ENCODE measurements at regions not wholly inside any gene's neighbourhood (a gene's known extent, or its start where the extent isn't known, plus 50 kb on each side); places are given as distances from the start of the nearest gene placed in this dataset.
A peak's percentile ranks its signal among the peaks of the same experiment; 100 is the strongest.

DNA sequence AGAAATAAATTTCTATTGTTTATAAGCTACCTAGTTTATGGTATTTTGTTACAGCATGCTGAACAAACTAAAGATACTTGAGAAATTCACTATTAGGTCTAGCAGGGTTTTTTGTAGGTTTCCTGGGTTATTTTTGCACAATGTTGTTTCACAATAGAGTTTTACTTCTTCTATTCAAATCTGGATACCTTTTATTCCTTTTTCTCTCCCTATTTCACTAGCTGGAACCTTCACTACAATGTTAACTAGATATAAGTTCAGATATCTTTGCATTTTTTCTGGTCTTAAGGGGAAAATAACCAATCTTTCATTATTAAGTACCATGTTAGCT lies 237.7 kb upstream of the CITED2 start:
- DNase-seq (ENCODE audit: low spot score) = no peak

GRCh38 chr6:139611327-139612134 lies 237.1 kb upstream of the CITED2 start:
- DNase-seq (ENCODE audit: low spot score) = no peak

GRCh38 chr6:139608466-139609261 lies 234.2 kb upstream of the CITED2 start:
- DNase-seq (ENCODE audit: low spot score) = no peak

GRCh38 chr6:139605350-139605749 lies 230.9 kb upstream of the CITED2 start:
- no peak for DNase-seq (ENCODE audit: low spot score)

DNA sequence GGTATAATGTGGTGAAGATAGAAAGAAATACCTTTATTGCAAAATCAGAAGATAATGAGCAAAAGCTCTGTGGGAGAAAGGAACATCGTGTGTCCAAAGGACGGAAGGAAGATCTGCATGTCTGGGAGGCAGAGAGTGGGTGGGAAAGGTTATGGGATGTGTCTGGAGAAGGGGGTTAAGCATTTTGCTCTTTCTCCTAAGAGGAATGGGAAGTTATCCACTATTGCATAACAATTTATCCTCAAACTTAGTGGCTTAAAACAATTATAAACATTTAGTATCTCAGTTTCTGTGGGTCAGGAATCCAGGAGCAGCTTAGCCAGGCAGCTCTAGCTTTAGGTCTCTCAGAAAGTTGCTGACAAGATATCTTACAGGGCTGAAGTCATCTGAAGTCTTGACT lies 229.1 kb upstream of the CITED2 start:
- DNase-seq (ENCODE audit: low spot score) = peak; percentile 75

- peak; percentile 57 for DNase-seq (ENCODE audit: low spot score)
Observed at GRCh38 chr6:139602577-139602976, 228.1 kb upstream of the CITED2 start.

- no peak for DNase-seq (ENCODE audit: low spot score)
Observed at GRCh38 chr6:139600919-139601475, 226.5 kb upstream of the CITED2 start.

DNA sequence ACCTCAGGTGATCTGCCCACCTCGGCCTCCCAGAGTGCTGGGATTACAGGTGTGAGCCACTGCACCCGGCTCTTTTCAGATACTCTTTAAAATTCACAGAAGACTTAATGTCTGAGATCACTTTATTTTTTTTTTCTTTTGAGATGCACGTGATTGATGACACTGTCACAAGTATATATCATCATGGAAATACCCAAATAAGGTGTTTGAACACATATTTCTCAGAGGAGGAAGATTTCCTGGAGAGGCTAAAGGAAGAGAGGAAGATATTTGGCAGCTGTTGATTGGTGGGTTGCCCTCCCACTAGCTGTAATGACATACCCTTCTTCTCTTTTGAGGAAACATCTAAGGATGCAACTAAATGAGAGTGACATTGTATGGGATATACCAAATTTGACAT lies 225.9 kb upstream of the CITED2 start:
- no peak for DNase-seq (ENCODE audit: low spot score)

GRCh38 chr6:139597771-139598755 lies 223.6 kb upstream of the CITED2 start:
- DNase-seq (ENCODE audit: low spot score) = peak; percentile 98

- DNase-seq (ENCODE audit: low spot score) = no peak
Observed at GRCh38 chr6:139597087-139597763, 222.8 kb upstream of the CITED2 start.

- DNase-seq (ENCODE audit: low spot score) = no peak
Observed at GRCh38 chr6:139595183-139595582, 220.7 kb upstream of the CITED2 start.

DNA sequence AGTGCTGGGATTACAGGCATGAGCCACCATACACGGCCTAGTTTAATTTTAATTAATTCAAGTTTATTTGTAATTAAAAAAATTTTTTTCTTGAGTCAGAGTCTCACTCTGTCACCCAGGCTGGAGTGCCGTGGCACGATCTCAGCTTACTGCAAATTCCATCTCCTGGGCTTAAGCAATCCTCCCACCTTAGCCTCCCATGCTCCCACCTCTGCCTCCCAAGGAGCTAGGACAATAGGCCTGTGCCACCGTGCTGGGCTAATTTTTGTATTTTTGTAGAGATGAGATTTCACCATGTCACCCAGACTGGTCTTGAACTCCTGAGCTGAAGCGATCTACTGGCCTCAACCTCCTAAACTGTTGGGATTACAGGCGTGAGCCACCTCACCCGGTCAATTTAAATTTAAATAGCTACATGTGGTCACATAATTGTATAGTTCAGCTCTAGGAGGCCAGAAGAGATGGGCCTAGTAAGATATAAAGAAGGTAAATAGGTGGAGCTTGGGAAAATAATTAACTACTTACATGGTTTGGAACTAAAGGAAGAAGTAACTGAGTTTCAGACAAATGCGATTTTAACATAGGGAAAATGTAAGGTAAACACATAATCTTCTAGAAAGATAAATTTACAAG lies 220.0 kb upstream of the CITED2 start:
- no peak for DNase-seq (ENCODE audit: low spot score)

DNA sequence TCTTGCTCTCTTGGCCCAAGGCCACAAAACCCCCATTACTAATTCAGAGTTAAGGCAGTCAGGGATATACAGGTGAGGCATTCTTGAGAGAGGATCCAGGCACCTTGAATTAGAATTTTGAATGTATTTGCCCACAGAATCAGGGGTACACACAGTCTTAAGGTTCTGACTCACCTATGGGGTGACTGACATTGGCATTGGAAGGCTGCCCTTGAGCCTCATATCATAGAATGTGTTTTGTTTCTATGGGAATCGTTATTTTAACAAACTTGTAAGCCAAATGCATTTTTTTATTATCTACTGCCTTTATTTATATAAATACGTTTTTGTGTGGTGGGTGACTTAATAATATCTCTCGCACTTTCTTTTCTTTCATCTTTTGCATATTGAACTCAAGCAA lies 218.6 kb upstream of the CITED2 start:
- DNase-seq (ENCODE audit: low spot score) = no peak

GRCh38 chr6:139592011-139592410 lies 217.6 kb upstream of the CITED2 start:
- DNase-seq (ENCODE audit: low spot score) = no peak

DNA sequence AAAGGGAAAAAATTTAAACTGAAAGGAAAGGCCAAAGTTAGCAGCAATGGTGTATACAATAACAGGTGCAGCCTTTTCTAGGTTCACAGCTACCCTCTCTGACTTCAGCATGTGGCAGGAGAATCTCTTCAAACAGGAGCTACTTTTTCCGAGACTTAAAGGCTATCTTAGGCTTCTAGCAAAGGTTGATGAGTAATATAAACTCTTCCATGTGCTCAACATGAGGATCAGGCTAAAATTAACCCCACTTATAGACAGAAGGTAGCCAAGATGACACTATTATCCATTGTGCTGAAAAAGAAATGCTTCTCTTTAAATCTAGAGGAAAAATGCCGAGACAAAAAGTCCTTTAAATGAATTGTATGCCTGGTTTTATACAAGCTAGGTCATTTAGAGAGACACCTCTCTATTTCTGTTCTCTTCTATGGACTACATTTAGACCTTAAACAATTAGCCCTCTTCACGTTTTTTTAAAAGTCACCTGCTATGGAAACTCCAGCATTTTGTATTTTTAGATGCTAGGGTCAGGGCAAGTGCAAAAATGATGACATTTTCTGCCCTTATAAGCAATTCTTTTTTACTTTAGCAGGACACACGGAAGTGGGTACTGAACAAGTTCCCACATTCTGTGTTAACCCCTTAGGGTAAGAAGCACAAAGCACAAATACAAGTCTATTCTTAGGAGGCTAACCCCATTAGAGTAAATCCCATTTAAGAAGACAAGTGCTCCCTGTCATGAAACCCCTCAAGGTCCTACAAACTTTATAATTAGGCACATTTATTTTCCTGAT lies 216.8 kb upstream of the CITED2 start:
- no peak for DNase-seq (ENCODE audit: low spot score)

DNA sequence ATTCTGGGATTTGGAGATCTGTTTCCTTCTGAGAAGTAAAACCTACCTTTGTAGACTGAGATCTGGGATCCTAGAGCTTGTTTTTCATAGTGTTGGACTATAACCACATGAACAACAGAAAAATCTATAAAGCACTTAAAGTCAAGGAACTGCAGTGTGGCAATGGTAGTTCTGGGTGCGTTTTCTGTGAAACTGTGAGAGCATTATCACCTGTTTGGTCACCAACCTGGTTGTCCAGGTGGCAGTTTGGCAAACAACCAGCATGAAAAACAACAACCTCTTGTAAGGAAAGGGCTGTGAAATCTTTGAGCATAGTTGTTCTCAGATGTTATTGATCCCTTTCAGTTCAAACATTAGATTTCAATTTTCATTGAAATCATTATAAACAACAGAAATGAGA lies 215.8 kb upstream of the CITED2 start:
- no peak for DNase-seq (ENCODE audit: low spot score)

DNA sequence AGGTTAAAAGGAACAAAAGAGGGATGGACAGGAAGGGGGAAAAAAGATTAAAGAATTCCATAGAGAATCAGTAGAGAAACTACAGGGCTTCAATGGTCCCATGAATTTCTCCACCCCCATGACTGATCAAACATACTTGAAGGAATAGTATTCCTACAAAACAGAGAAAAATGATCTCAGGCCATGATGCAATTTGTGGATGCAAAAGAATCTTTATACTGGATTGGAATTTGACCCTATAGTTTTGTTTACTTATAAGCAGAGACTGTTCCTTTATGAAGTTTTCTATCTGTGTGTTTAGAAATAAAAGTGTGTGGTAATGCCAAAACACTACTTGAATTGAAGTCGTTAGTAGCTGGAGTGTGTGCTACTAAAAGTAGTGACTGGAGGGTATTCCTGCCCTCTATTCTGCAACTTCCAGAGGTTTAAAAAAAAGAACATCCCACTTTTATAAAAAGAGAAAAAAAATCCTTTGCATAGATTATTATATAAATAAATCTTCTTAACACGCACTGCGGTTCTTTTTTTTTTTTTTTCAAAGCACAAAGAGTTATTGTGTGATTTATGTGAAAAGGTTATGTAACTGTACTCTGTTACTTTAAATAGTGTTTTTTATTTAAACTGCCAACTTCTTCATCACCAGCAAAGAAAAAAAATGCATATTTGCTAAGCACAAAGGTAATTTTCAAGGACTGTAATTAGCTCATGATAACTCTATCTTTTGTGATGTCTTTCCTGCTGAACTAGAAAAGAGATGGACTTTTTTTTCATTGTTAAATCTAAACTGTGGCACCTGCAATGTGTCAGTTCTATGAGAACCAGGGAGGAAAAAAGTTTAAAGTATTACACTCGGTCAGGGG lies 214.5 kb upstream of the CITED2 start:
- DNase-seq (ENCODE audit: low spot score) = no peak

- DNase-seq (ENCODE audit: low spot score) = peak; percentile 59
Observed at GRCh38 chr6:139588076-139588639, 213.7 kb upstream of the CITED2 start.

All from umbilical cord (tissue), 1 donor.